Lower lobe of right lung (tissue), 2 donors: ENCODE measurements at regions not wholly inside any gene's neighbourhood (a gene's known extent, or its start where the extent isn't known, plus 50 kb on each side); places are given as distances from the start of the nearest gene placed in this dataset.

Experiments used
- ATAC-seq, 2 donors: fragments of 200-7000 bp; cut with Tn5 transposase; one replicate each; pipeline ENCODE4 v1.9.1; 2020 to 2022; ENCODE audit warnings: mild to moderate bottlenecking in 2 of 2, moderate library complexity in 2 of 2
- DNase-seq: peaks from one replicate; pipeline ENCODE4 v3.0.0-alpha.2; 2020
- H3K27ac ChIP-seq: fragments of 200-600 bp; one replicate; pipeline ENCODE4 v1.8.0; 2022
- H3K27me3 ChIP-seq: fragments of 200-600 bp; one replicate; pipeline ENCODE4 v1.8.0; 2022; ENCODE audit warnings: low read depth
- H3K36me3 ChIP-seq: fragments of 200-600 bp; one replicate; pipeline ENCODE4 v1.8.0; 2022; ENCODE audit warnings: mild to moderate bottlenecking
- H3K4me1 ChIP-seq: fragments of 200-600 bp; one replicate; pipeline ENCODE4 v1.8.0; 2022
- H3K4me3 ChIP-seq: fragments of 200-600 bp; one replicate; pipeline ENCODE4 v1.8.0; 2022; ENCODE audit warnings: mild to moderate bottlenecking
- H3K9me3 ChIP-seq: fragments of 200-600 bp; one replicate; pipeline ENCODE4 v1.8.0; 2022
- CTCF ChIP-seq: fragments of 200-600 bp; IDR thresholded peaks from one replicate; pipeline ENCODE4 v1.8.0; 2022; ENCODE audit warnings: antibody characterized with exemption, mild to moderate bottlenecking
- intact Hi-C: fragments of 100-400 bp; cut with DNase I; formaldehyde crosslinking; loops from one replicate; pipeline ENCODE4 v1.11.0; 2022
- donor health status: DM: no; HTN: yes; CAD: no; lungs with severe emphysema.

GRCh38 chr2:49811502-49811901 lies 657.2 kb upstream of the FSHR start:
- Histone ChIP-seq H3K27me3 (no peaks in the 10 kb centered on the region), H3K4me3 (no peak overlapping the region), H3K4me1 (no peaks in the 10 kb centered on the region), H3K9me3 (no peaks in the 10 kb centered on the region), H3K27ac (no peak overlapping the region), H3K36me3 (no peaks in the 10 kb centered on the region)
- intact Hi-C loops, result no loop called here
- DNase-seq, result no peak
- ATAC-seq, result no peak
- TF ChIP-seq CTCF, result no peak

- Histone ChIP-seq H3K27ac (no peak overlapping the region), H3K9me3 (no peaks in the 10 kb centered on the region), H3K4me3 (no peak overlapping the region), H3K27me3 (no peaks in the 10 kb centered on the region), H3K36me3 (no peaks in the 10 kb centered on the region), H3K4me1 (no peaks in the 10 kb centered on the region)
- intact Hi-C loops, result no loop called here
- ATAC-seq, result no peak
- TF ChIP-seq CTCF, result no peak
- no peak for DNase-seq
These were observed 653.4 kb upstream of the FSHR start for GRCh38 chr2:49807689-49808088.

GRCh38 chr2:49804111-49804510 lies 649.8 kb upstream of the FSHR start:
- no peak for DNase-seq
- ATAC-seq, result no peak
- peaks cover 2% of the 10 kb centered on the region for H3K9me3 ChIP-seq
- H3K36me3 ChIP-seq, result no peaks in the 10 kb centered on the region
- no peak overlapping the region for H3K27ac ChIP-seq
- TF ChIP-seq CTCF, result no peak
- no peaks in the 10 kb centered on the region for H3K4me1 ChIP-seq
- no peak overlapping the region for H3K4me3 ChIP-seq
- no peaks in the 10 kb centered on the region for H3K27me3 ChIP-seq
- intact Hi-C loops, result no loop called here

GRCh38 chr2:49801898-49802450 lies 647.7 kb upstream of the FSHR start:
- Histone ChIP-seq H3K27ac (no peak overlapping the region), H3K4me3 (no peak overlapping the region), H3K4me1 (no peaks in the 10 kb centered on the region), H3K36me3 (no peaks in the 10 kb centered on the region), H3K27me3 (no peaks in the 10 kb centered on the region), H3K9me3 (peaks cover 2% of the 10 kb centered on the region)
- no peak for ATAC-seq
- no peak for DNase-seq
- TF ChIP-seq CTCF, result no peak
- intact Hi-C loops, result no loop called here

GRCh38 chr2:49798570-49798969 lies 644.3 kb upstream of the FSHR start:
- Histone ChIP-seq H3K4me3 (no peak overlapping the region), H3K9me3 (peaks cover 2% of the 10 kb centered on the region), H3K4me1 (no peaks in the 10 kb centered on the region), H3K36me3 (no peaks in the 10 kb centered on the region), H3K27me3 (no peaks in the 10 kb centered on the region), H3K27ac (no peak overlapping the region)
- intact Hi-C loops, result no loop called here
- no peak for DNase-seq
- no peak for TF ChIP-seq CTCF
- no peak for ATAC-seq

- Histone ChIP-seq H3K4me3 (no peak overlapping the region), H3K27ac (no peak overlapping the region), H3K9me3 (no peaks in the 10 kb centered on the region), H3K36me3 (no peaks in the 10 kb centered on the region), H3K27me3 (no peaks in the 10 kb centered on the region), H3K4me1 (no peaks in the 10 kb centered on the region)
- TF ChIP-seq CTCF, result no peak
- ATAC-seq, result no peak
- DNase-seq, result no peak
- intact Hi-C loops, result no loop called here
These were observed 642.0 kb upstream of the FSHR start for GRCh38 chr2:49796266-49796665.
